ENCODE measurements at regions not wholly inside any gene's neighbourhood (a gene's known extent, or its start where the extent isn't known, plus 50 kb on each side); places are given as distances from the start of the nearest gene placed in this dataset.
A peak's percentile ranks its signal among the peaks of the same experiment; 100 is the strongest.
"Not testable (repeated sequence)": the region's sequence is repeated elsewhere in the genome, so short reads cannot be mapped to it uniquely, and the experiment has no call there.

GRCh38 chr2:8123464-8123863 is 558.4 kb upstream of the ID2 start:
- TF ChIP-seq POLR2A (IDR thresholded peaks at IDR 0.05) (no peak), CTCF (IDR thresholded peaks at IDR 0.05) (no peak)
- no peak for ATAC-seq
- no peak for DNase-seq
- 64 to 79% (median 75%) methylated on average over 2 of the region's 2 CpGs for WGBS, 4 donors
- peaks cover 0 to 5% (median 0%) of the 10 kb centered on the region in 12 donors for H3K9me3 ChIP-seq
- intact Hi-C loops (cut with DNase I) = loop anchor here in 1 of 10 donors (10.0 kb wide), 1 partner anchor 561 kb away; the partner anchor contains the start of gene ID2
- H3K4me1 ChIP-seq = peaks cover 0 to 29% (median 12%) of the 10 kb centered on the region in 12 donors
- H3K36me3 ChIP-seq = no peaks in the 10 kb centered on the region
- no peak overlapping the region for H3K27ac ChIP-seq
- no peak overlapping the region for H3K4me3 ChIP-seq
- H3K27me3 ChIP-seq = no peaks in the 10 kb centered on the region

- no peaks in the 10 kb centered on the region for H3K27me3 ChIP-seq
- ATAC-seq (peak in 3 of 4 donors; percentile 48 to 90 (median 79)), DNase-seq (peak in 1 of 5 donors; percentile 38)
- intact Hi-C loops (cut with DNase I) = loop anchor here in 1 of 10 donors (10.0 kb wide), 1 partner anchor 559 kb away; the partner anchor contains the start of gene ID2
- H3K9me3 ChIP-seq = peaks cover 0 to 8% (median 0%) of the 10 kb centered on the region in 12 donors
- no peaks in the 10 kb centered on the region for H3K36me3 ChIP-seq
- H3K4me1 ChIP-seq = peaks cover 0 to 13% (median 4%) of the 10 kb centered on the region in 12 donors
- no peak overlapping the region for H3K4me3 ChIP-seq
- TF ChIP-seq CTCF (IDR thresholded peaks at IDR 0.05) (no peak), POLR2A (IDR thresholded peaks at IDR 0.05) (no peak)
- H3K27ac ChIP-seq = peak overlapping the region in 3 of 12 donors; percentile 1 to 47 (median 32)
- WGBS, 4 donors = 75 to 80% (median 78%) methylated on average over 12 of the region's 12 CpGs
Measured at GRCh38 chr2:8125741-8126711, 555.8 kb upstream of the ID2 start.

- H3K27ac ChIP-seq = peak overlapping the region in 1 of 12 donors; percentile 47
- 91 to 98% (median 97%) methylated on average over 3 of the region's 3 CpGs for WGBS, 4 donors
Measured at GRCh38 chr2:8126783-8127182, 555.1 kb upstream of the ID2 start.

GRCh38 chr2:8131423-8131822 is 550.4 kb upstream of the ID2 start:
- H3K27me3 ChIP-seq, H3K36me3 ChIP-seq, H3K4me3 ChIP-seq, H3K9me3 ChIP-seq, DNase-seq, ATAC-seq, H3K27ac ChIP-seq: not testable (repeated sequence)
- WGBS, 4 donors = 86 to 91% (median 89%) methylated on average over 4 to 5 of the region's 5 CpGs
- intact Hi-C loops (cut with DNase I) = loop anchor here in 1 of 10 donors (5.0 kb wide), 1 partner anchor 546 kb away; no protein-coding TSS in a partner anchor
- H3K4me1 ChIP-seq = peaks cover 0 to 38% (median 18%) of the 10 kb centered on the region in 12 donors

More at GRCh38 chr2:8126783-8127182, 555.1 kb upstream of the ID2 start:
- no peak for TF ChIP-seq POLR2A (IDR thresholded peaks at IDR 0.05)
- no peak for TF ChIP-seq CTCF (IDR thresholded peaks at IDR 0.05)
- no peak for ATAC-seq
- no peak for DNase-seq
- H3K27me3 ChIP-seq = no peaks in the 10 kb centered on the region
- H3K4me1 ChIP-seq = peaks cover 0 to 13% (median 4%) of the 10 kb centered on the region in 12 donors
- intact Hi-C loops (cut with DNase I) = loop anchor here in 1 of 10 donors (10.0 kb wide), 1 partner anchor 558 kb away; the partner anchor contains the start of gene ID2
- no peaks in the 10 kb centered on the region for H3K36me3 ChIP-seq
- H3K9me3 ChIP-seq = peaks cover 0 to 8% (median 0%) of the 10 kb centered on the region in 12 donors
- H3K4me3 ChIP-seq = no peak overlapping the region

Measured in heart left ventricle (tissue), 16 donors.